GM23338 (cell line): ENCODE measurements at regions not wholly inside any gene's neighbourhood (a gene's known extent, or its start where the extent isn't known, plus 50 kb on each side); places are given as distances from the start of the nearest gene placed in this dataset.
"Not testable (repeated sequence)": the region's sequence is repeated elsewhere in the genome, so short reads cannot be mapped to it uniquely, and the experiment has no call there.

Experiments
- ATAC-seq: fragments of 200-7000 bp; cut with Tn5 transposase; 3 replicates; pipeline ENCODE4 v1.9.1; 2020
- DNase-seq: peaks from one replicate; pipeline ENCODE4 v3.0.0-alpha.2; 2015; ENCODE audit warnings: low spot score
- H2AFZ ChIP-seq: fragments of 200-600 bp; sonication (generic); 2 replicates; pipeline ENCODE4 v1.8.0; 2016; ENCODE audit warnings: antibody characterized with exemption, mild to moderate bottlenecking, moderate library complexity
- H3F3A ChIP-seq: fragments of 200-600 bp; sonication (generic); replicated peaks from 2 replicates; pipeline ENCODE4 v1.8.0; 2017; ENCODE audit warnings: antibody characterized with exemption, mixed run types, low read depth
- H3K27ac ChIP-seq: fragments of 200-600 bp; sonication (generic); 2 replicates; pipeline ENCODE4 v1.6.1; 2016; ENCODE audit warnings: low read depth
- H3K27me3 ChIP-seq: fragments of 200-600 bp; sonication (generic); 2 replicates; pipeline ENCODE4 v1.8.0; 2016; ENCODE audit warnings: mild to moderate bottlenecking, mixed run types, moderate library complexity; ENCODE audit not compliant: insufficient read depth
- H3K36me3 ChIP-seq: fragments of 200-600 bp; sonication (generic); 2 replicates; pipeline ENCODE4 v1.8.0; 2016; ENCODE audit warnings: mild to moderate bottlenecking; ENCODE audit not compliant: insufficient read depth
- H3K4me1 ChIP-seq: fragments of 200-600 bp; sonication (generic); 2 replicates; pipeline ENCODE4 v1.8.0; 2016; ENCODE audit warnings: mild to moderate bottlenecking, moderate library complexity; ENCODE audit not compliant: insufficient read depth
- H3K4me2 ChIP-seq: fragments of 200-600 bp; sonication (generic); 2 replicates; pipeline ENCODE4 v1.7.1; 2017; ENCODE audit warnings: mixed run types
- H3K4me3 ChIP-seq: fragments of 200-600 bp; sonication (generic); 2 replicates; pipeline ENCODE4 v1.6.1; 2016; ENCODE audit warnings: mixed run types
- H3K79me2 ChIP-seq: fragments of 200-600 bp; sonication (generic); replicated peaks from 2 replicates; pipeline ENCODE4 v1.8.0; 2017; ENCODE audit warnings: mild to moderate bottlenecking; ENCODE audit not compliant: insufficient read depth
- H3K9me2 ChIP-seq: fragments of 200-600 bp; sonication (generic); 2 replicates; pipeline ENCODE4 v1.8.0; 2017; ENCODE audit not compliant: insufficient read depth
- H4K20me1 ChIP-seq: fragments of 200-600 bp; sonication (generic); replicated peaks from 2 replicates; pipeline ENCODE4 v1.8.0; 2017; ENCODE audit warnings: mild to moderate bottlenecking; ENCODE audit not compliant: insufficient read depth
- H3K27ac Mint-ChIP-seq: 2 replicates; pipeline ENCODE4 v1.8.0; 2020; ENCODE audit warnings: inconsistent platforms, mild to moderate bottlenecking, moderate library complexity, mixed read lengths
- H3K27me3 Mint-ChIP-seq: 3 replicates; pipeline ENCODE4 v1.8.0; 2022; ENCODE audit warnings: low read depth, mild to moderate bottlenecking, moderate library complexity, mixed read lengths, inconsistent platforms; ENCODE audit not compliant: insufficient read depth, poor library complexity
- H3K36me3 Mint-ChIP-seq: 3 replicates; pipeline ENCODE4 v1.8.0; 2021; ENCODE audit warnings: low read depth, mild to moderate bottlenecking, inconsistent platforms, moderate library complexity, mixed read lengths
- H3K4me1 Mint-ChIP-seq: 3 replicates; pipeline ENCODE4 v1.8.0; 2020; ENCODE audit warnings: mild to moderate bottlenecking, inconsistent platforms, mixed read lengths
- H3K4me3 Mint-ChIP-seq: 3 replicates; pipeline ENCODE4 v1.8.0; 2021; ENCODE audit warnings: moderate library complexity, mild to moderate bottlenecking, inconsistent platforms, mixed read lengths
- H3K9me3 Mint-ChIP-seq: 3 replicates; pipeline ENCODE4 v1.8.0; 2020; ENCODE audit warnings: moderate library complexity, mild to moderate bottlenecking, inconsistent platforms, mixed read lengths
- CREB1 ChIP-seq: fragments of 250-450 bp; sonication (Bioruptor Pico); IDR thresholded peaks from 2 replicates; pipeline ENCODE4 v1.5.0; 2020; ENCODE audit warnings: low read depth, mild to moderate bottlenecking, moderate library complexity
- EZH2 ChIP-seq: fragments of 200-600 bp; sonication (generic); IDR thresholded peaks from one replicate; pipeline ENCODE4 v1.8.0; 2017; ENCODE audit warnings: antibody characterized with exemption, mild to moderate bottlenecking, low read depth; ENCODE audit not compliant: unreplicated experiment
- EZH2phosphoT487 ChIP-seq: fragments of 200-600 bp; sonication (generic); IDR thresholded peaks from one replicate; pipeline ENCODE4 v1.8.1; 2018; ENCODE audit warnings: antibody characterized with exemption; ENCODE audit not compliant: unreplicated experiment
- JUNB ChIP-seq: IDR thresholded peaks from one replicate; pipeline ENCODE4 v1.6.1; 2016; ENCODE audit warnings: antibody characterized with exemption; ENCODE audit not compliant: unreplicated experiment
- NANOG ChIP-seq: IDR thresholded peaks from 2 replicates; pipeline ENCODE4 v1.6.1; 2016; ENCODE audit warnings: antibody characterized with exemption, borderline replicate concordance
- POLR2AphosphoS5 ChIP-seq: IDR thresholded peaks from 2 replicates; pipeline ENCODE4 v1.6.1; 2016; ENCODE audit warnings: antibody characterized with exemption, low read depth
- STAT1 ChIP-seq: IDR thresholded peaks from one replicate; pipeline ENCODE4 v1.6.1; 2016; ENCODE audit warnings: antibody characterized with exemption; ENCODE audit not compliant: unreplicated experiment
- ZNF114 ChIP-seq: fragments of 250-450 bp; sonication (Bioruptor Pico); IDR thresholded peaks from 2 replicates; pipeline ENCODE4 v1.5.0; 2020; ENCODE audit warnings: mild to moderate bottlenecking, moderate library complexity
- ZNF331 ChIP-seq: fragments of 250-450 bp; sonication (Bioruptor Pico); IDR thresholded peaks from 2 replicates; pipeline ENCODE4 v1.5.0; 2020; ENCODE audit warnings: low read depth, mild to moderate bottlenecking, moderate library complexity
- TF ChIP-seq, protein P1 (sequence below): IDR thresholded peaks from 2 replicates; pipeline ENCODE4 v1.6.1; 2016; ENCODE audit warnings: antibody characterized with exemption
- TF ChIP-seq, protein P2 (sequence below): fragments of 250-450 bp; sonication (Bioruptor Pico); IDR thresholded peaks from 2 replicates; pipeline ENCODE4 v1.5.0; 2020; ENCODE audit warnings: mild to moderate bottlenecking, moderate library complexity
- TF ChIP-seq, protein P3 (sequence below): IDR thresholded peaks from one replicate; pipeline ENCODE4 v1.6.1; 2018; ENCODE audit warnings: antibody characterized with exemption; ENCODE audit not compliant: unreplicated experiment

DNA sequence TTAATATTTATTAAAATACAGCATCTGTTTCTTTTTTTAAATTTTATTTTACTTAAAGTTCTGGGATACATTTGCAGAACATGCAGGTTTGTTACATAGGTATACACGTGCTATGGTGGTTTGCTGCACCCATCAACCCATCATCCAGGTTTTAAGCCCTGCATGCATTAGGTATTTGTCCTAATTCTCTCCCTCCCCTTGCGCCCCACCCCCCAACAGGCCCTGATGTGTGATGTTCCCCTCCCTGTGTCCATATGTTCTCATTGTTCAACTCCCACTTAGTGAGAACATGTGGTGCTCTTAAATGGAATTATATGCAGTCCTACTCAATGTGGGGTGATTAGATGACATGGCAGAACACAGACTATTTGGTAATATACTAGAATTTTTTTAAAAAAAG, 1147.7 kb upstream of the ALCAM start:
- H3K27ac ChIP-seq, H3K9me2 ChIP-seq, H3K27ac Mint-ChIP-seq, H3K36me3 ChIP-seq, H4K20me1 ChIP-seq, H3K4me2 ChIP-seq, H3K27me3 Mint-ChIP-seq, H3K4me1 Mint-ChIP-seq, H3K4me1 ChIP-seq, H3F3A ChIP-seq, H3K27me3 ChIP-seq, H3K79me2 ChIP-seq, H3K4me3 ChIP-seq, ATAC-seq, H3K4me3 Mint-ChIP-seq, DNase-seq, H2AFZ ChIP-seq, H3K36me3 Mint-ChIP-seq, H3K9me3 Mint-ChIP-seq: not testable (repeated sequence)

DNA sequence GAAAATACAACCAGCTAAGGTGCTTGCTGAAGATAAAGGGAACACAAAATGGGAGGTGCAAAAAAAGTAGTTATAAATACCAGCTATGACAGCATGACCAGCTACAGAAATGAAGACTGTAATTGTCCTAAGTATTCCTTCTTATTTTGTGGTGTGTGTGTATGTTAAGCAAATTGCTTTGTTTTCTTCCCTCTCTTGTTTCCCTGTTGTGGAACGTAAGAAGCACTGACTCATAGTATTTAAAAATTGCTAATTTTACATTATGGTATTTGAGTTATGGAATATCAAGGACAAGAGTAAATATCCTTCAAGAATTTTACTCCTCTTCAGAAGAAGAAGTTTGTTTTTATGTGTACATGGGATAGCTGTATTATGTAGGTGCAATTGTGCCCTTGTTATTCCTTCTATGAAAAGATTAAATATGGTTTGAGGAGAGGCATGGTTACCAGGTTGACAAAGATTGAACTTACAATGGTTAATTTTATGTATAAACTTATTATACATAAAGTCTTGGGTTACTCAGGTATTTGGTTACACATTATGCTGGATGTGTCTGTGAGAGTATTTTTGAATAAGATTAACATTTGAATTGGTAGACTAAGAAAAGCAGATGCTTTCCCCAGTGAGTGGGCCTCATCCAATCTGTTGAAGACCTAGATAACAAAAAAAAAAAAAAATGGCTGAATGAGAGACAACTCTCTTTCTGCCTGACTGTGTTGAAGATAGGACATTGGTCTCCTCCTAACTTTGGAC, 1132.1 kb upstream of the ALCAM start:
- Histone ChIP-seq H4K20me1 (no peaks in the 10 kb centered on the region), H3K36me3 (no peaks in the 10 kb centered on the region), H2AFZ (peak overlapping the region; percentile 69; the same call in 1 of the 2 replicates), H3K4me1 (peaks cover 6% of the 10 kb centered on the region; the same call in 1 of the 2 replicates), H3K9me2 (no peaks in the 10 kb centered on the region; the same call in 1 of the 2 replicates), H3F3A (no peaks in the 10 kb centered on the region), H3K79me2 (no peaks in the 10 kb centered on the region), H3K4me2 (no peak overlapping the region), H3K27me3 (no peaks in the 10 kb centered on the region), H3K4me3 (no peak overlapping the region), H3K27ac (no peak overlapping the region)
- H3K4me3 Mint-ChIP-seq: no peak overlapping the region
- no peaks in the 10 kb centered on the region for H3K36me3 Mint-ChIP-seq
- peaks cover 7% of the 10 kb centered on the region for H3K4me1 Mint-ChIP-seq
- H3K9me3 Mint-ChIP-seq: no peaks in the 10 kb centered on the region
- DNase-seq: no peak
- ATAC-seq: no peak
- no peak overlapping the region for H3K27ac Mint-ChIP-seq
- H3K27me3 Mint-ChIP-seq: peaks cover 1% of the 10 kb centered on the region
- TF ChIP-seq CREB1 (CRISPR knock-in tag) (no peak), STAT1 (no peak), ZNF114 (no peak), JUNB (no peak), EZH2 (no peak), NANOG (no peak), EZH2phosphoT487 (no peak), POLR2AphosphoS5 (no peak), ZNF331 (CRISPR knock-in tag) (no peak)
- TF ChIP-seq, protein P1, sequence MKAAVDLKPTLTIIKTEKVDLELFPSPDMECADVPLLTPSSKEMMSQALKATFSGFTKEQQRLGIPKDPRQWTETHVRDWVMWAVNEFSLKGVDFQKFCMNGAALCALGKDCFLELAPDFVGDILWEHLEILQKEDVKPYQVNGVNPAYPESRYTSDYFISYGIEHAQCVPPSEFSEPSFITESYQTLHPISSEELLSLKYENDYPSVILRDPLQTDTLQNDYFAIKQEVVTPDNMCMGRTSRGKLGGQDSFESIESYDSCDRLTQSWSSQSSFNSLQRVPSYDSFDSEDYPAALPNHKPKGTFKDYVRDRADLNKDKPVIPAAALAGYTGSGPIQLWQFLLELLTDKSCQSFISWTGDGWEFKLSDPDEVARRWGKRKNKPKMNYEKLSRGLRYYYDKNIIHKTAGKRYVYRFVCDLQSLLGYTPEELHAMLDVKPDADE: no peak
- TF ChIP-seq, protein P2, sequence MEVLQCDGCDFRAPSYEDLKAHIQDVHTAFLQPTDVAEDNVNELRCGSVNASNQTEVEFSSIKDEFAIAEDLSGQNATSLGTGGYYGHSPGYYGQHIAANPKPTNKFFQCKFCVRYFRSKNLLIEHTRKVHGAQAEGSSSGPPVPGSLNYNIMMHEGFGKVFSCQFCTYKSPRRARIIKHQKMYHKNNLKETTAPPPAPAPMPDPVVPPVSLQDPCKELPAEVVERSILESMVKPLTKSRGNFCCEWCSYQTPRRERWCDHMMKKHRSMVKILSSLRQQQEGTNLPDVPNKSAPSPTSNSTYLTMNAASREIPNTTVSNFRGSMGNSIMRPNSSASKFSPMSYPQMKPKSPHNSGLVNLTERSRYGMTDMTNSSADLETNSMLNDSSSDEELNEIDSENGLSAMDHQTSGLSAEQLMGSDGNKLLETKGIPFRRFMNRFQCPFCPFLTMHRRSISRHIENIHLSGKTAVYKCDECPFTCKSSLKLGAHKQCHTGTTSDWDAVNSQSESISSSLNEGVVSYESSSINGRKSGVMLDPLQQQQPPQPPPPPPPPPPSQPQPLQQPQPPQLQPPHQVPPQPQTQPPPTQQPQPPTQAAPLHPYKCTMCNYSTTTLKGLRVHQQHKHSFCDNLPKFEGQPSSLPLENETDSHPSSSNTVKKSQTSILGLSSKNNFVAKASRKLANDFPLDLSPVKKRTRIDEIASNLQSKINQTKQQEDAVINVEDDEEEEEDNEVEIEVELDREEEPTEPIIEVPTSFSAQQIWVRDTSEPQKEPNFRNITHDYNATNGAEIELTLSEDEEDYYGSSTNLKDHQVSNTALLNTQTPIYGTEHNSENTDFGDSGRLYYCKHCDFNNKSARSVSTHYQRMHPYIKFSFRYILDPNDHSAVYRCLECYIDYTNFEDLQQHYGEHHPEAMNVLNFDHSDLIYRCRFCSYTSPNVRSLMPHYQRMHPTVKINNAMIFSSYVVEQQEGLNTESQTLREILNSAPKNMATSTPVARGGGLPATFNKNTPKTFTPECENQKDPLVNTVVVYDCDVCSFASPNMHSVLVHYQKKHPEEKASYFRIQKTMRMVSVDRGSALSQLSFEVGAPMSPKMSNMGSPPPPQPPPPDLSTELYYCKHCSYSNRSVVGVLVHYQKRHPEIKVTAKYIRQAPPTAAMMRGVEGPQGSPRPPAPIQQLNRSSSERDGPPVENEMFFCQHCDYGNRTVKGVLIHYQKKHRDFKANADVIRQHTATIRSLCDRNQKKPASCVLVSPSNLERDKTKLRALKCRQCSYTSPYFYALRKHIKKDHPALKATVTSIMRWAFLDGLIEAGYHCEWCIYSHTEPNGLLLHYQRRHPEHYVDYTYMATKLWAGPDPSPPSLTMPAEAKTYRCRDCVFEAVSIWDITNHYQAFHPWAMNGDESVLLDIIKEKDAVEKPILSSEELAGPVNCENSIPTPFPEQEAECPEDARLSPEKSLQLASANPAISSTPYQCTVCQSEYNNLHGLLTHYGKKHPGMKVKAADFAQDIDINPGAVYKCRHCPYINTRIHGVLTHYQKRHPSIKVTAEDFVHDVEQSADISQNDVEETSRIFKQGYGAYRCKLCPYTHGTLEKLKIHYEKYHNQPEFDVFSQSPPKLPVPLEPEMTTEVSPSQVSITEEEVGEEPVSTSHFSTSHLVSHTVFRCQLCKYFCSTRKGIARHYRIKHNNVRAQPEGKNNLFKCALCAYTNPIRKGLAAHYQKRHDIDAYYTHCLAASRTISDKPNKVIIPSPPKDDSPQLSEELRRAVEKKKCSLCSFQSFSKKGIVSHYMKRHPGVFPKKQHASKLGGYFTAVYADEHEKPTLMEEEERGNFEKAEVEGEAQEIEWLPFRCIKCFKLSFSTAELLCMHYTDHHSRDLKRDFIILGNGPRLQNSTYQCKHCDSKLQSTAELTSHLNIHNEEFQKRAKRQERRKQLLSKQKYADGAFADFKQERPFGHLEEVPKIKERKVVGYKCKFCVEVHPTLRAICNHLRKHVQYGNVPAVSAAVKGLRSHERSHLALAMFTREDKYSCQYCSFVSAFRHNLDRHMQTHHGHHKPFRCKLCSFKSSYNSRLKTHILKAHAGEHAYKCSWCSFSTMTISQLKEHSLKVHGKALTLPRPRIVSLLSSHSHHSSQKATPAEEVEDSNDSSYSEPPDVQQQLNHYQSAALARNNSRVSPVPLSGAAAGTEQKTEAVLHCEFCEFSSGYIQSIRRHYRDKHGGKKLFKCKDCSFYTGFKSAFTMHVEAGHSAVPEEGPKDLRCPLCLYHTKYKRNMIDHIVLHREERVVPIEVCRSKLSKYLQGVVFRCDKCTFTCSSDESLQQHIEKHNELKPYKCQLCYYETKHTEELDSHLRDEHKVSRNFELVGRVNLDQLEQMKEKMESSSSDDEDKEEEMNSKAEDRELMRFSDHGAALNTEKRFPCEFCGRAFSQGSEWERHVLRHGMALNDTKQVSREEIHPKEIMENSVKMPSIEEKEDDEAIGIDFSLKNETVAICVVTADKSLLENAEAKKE (CRISPR knock-in tag): no peak
- TF ChIP-seq, protein P3, sequence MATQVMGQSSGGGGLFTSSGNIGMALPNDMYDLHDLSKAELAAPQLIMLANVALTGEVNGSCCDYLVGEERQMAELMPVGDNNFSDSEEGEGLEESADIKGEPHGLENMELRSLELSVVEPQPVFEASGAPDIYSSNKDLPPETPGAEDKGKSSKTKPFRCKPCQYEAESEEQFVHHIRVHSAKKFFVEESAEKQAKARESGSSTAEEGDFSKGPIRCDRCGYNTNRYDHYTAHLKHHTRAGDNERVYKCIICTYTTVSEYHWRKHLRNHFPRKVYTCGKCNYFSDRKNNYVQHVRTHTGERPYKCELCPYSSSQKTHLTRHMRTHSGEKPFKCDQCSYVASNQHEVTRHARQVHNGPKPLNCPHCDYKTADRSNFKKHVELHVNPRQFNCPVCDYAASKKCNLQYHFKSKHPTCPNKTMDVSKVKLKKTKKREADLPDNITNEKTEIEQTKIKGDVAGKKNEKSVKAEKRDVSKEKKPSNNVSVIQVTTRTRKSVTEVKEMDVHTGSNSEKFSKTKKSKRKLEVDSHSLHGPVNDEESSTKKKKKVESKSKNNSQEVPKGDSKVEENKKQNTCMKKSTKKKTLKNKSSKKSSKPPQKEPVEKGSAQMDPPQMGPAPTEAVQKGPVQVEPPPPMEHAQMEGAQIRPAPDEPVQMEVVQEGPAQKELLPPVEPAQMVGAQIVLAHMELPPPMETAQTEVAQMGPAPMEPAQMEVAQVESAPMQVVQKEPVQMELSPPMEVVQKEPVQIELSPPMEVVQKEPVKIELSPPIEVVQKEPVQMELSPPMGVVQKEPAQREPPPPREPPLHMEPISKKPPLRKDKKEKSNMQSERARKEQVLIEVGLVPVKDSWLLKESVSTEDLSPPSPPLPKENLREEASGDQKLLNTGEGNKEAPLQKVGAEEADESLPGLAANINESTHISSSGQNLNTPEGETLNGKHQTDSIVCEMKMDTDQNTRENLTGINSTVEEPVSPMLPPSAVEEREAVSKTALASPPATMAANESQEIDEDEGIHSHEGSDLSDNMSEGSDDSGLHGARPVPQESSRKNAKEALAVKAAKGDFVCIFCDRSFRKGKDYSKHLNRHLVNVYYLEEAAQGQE: no peak
